ENCODE measurements at regions not wholly inside any gene's neighbourhood (a gene's known extent, or its start where the extent isn't known, plus 50 kb on each side); places are given as distances from the start of the nearest gene placed in this dataset.

DNA sequence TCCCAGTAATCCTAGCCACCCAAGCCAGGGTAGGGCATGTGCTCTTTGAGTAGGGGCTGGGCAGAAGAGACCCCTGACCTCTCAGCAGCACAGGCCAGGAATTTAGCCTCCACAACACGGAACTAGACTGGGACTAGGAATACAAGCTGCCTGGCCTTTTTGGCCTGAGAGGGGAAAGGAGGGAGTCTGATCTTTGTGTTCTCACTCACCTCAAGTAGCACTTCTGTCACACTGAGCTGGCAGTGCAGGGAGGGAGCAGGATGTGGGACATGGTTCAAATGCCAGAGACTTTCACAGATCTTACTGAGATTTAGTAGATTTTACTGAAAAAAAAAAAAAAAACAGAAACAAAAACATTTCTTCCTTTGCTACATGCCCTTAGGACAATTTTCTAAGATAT is 395.2 kb downstream of the CMPK2 start:
- Histone ChIP-seq H4K5ac (ENCODE audit: insufficient read length, low read depth, low read length) (no peak overlapping the region), H3K56ac (ENCODE audit: insufficient read length, low read depth, low read length) (no peak overlapping the region), H2BK5ac (ENCODE audit: insufficient read length, low read length) (no peak overlapping the region), H4K20me1 (ENCODE audit: control insufficient read depth, insufficient read depth, insufficient read length) (no peaks in the 10 kb centered on the region), H4K91ac (ENCODE audit: insufficient read length, low read depth, low read length) (no peak overlapping the region), H2BK120ac (ENCODE audit: low read depth, low read length, poor library complexity, severe bottlenecking) (no peak overlapping the region), H4K8ac (replicated peaks; ENCODE audit: insufficient read length, low read depth, low read length) (no peak overlapping the region), H3K14ac (ENCODE audit: insufficient read depth, low read length) (no peak overlapping the region; the same call in 1 of the 2 replicates), H3K79me2 (ENCODE audit: insufficient read depth, low read length) (no peaks in the 10 kb centered on the region), H3K4ac (ENCODE audit: low read depth, low read length) (no peak overlapping the region), H3K9ac (ENCODE audit: extremely low read depth, insufficient read length, low read length) (no peak overlapping the region), H2BK20ac (ENCODE audit: low read depth, low read length, poor library complexity, severe bottlenecking) (no peak overlapping the region), H3K23ac (ENCODE audit: insufficient read length, low read depth, low read length) (no peak overlapping the region), H3K4me1 (ENCODE audit: insufficient read depth, low read length) (no peaks in the 10 kb centered on the region), H3T11ph (ENCODE audit: low read length) (no peak overlapping the region), H3K4me2 (ENCODE audit: insufficient read depth, insufficient read length, low read length) (no peak overlapping the region), H3K79me1 (ENCODE audit: insufficient read depth, low read depth, low read length, poor library complexity, severe bottlenecking) (no peaks in the 10 kb centered on the region), H3K18ac (ENCODE audit: insufficient read length, low read depth, low read length) (no peak overlapping the region), H3K23me2 (ENCODE audit: insufficient read length, low read depth, low read length, poor library complexity, severe bottlenecking) (no peaks in the 10 kb centered on the region), H2BK12ac (ENCODE audit: insufficient read length, low read depth, low read length) (no peak overlapping the region), H3K27ac (ENCODE audit: insufficient read length, low read depth, low read length) (no peak overlapping the region), H2AFZ (ENCODE audit: low read length) (no peak overlapping the region), H2BK15ac (ENCODE audit: low read depth, low read length) (no peak overlapping the region), H3K27me3 (ENCODE audit: insufficient read depth, low read length) (no peaks in the 10 kb centered on the region), H3K9me3 (ENCODE audit: control insufficient read depth, low read depth, low read length) (no peaks in the 10 kb centered on the region), H2AK5ac (ENCODE audit: insufficient read length, low read length) (no peak overlapping the region)
- H3K36me3 Mint-ChIP-seq (ENCODE audit: insufficient read depth in 1 of 3, low read depth in 3 of 3): peaks cover 0 to 1% (median 0%) of the 10 kb centered on the region in 3 experiments; a peak in 1 of 7 replicates
- TF ChIP-seq CTCF (conservative IDR thresholded peaks at IDR 0.05): no peak
- no peak for DNase-seq
- H3K9me3 Mint-ChIP-seq: peaks cover 0 to 2% of the 10 kb centered on the region in 2 experiments; a peak in 2 of 5 replicates
- peaks cover 5% of the 10 kb centered on the region in 2 experiments for H3K4me1 Mint-ChIP-seq
- no peak overlapping the region; a peak in 1 of 7 replicates for H3K27ac Mint-ChIP-seq
- H3K4me3 Mint-ChIP-seq: no peak overlapping the region
- no peaks in the 10 kb centered on the region for H3K27me3 Mint-ChIP-seq (ENCODE audit: low read depth)
- no CpG with 5 or more reads among the region's 1 CpG for WGBS (ENCODE audit: extremely low coverage, insufficient read length, low lambda C conversion rate)

Measured in H9 (cell line).